CD4-positive, alpha-beta T cell treated with Interleukin-4 for 4 hours (primary cell): ENCODE measurements at regions not wholly inside any gene's neighbourhood (a gene's known extent, or its start where the extent isn't known, plus 50 kb on each side); places are given as distances from the start of the nearest gene placed in this dataset.

ENCODE experiments used
- DNase-seq: peaks from one replicate; pipeline ENCODE4 v3.0.0-alpha.2; 2020

GRCh38 chr7:47724335-47724982, 142.5 kb upstream of the TNS3 start:
- DNase-seq: no peak

DNA sequence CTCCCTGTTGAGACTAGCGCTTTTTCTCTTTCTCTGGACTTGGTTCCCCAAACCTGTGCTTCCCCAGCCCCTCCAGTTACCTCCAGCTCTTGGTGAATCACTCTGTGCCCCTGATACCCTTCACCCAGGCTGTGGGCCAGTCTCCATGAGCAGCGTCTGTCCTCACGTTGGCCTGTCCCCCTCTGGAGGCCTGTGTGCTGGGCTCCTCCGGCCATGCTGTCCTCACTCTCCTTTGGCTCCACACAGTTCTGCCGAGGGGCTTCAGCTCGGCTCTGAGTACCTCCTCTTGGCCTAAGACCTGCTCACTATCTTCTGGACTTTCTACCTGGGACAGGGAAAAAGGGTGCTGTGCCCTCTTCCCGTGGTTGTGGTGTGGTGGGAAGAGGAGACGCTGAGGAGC, 140.2 kb upstream of the TNS3 start:
- no peak for DNase-seq

DNA sequence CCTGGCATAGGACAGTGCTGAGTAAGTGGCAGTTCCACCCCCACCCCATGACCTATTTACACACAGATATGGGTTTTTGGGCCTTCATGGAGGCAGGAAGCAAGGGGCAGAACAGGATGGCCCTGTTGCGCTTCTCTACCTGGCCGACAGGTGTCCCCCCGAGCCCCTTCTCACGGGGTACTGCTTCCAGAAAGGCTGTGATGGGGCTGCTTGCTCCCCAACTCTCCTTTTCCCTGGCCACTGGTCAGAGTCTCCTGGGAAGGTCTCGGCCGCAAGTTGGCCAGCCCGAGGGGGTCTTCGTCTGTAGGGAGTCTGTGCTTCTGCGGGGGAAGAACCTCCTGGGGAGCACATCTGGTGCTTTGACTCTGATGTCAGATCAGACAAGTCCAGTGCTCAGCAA, 139.8 kb upstream of the TNS3 start:
- DNase-seq: no peak

GRCh38 chr7:47720907-47721244, 139.0 kb upstream of the TNS3 start:
- DNase-seq: no peak

GRCh38 chr7:47720141-47720906, 138.4 kb upstream of the TNS3 start:
- no peak for DNase-seq

- DNase-seq: no peak
Observed at GRCh38 chr7:47719675-47720074, 137.8 kb upstream of the TNS3 start.

GRCh38 chr7:47715631-47716068, 133.7 kb upstream of the TNS3 start:
- no peak for DNase-seq

DNA sequence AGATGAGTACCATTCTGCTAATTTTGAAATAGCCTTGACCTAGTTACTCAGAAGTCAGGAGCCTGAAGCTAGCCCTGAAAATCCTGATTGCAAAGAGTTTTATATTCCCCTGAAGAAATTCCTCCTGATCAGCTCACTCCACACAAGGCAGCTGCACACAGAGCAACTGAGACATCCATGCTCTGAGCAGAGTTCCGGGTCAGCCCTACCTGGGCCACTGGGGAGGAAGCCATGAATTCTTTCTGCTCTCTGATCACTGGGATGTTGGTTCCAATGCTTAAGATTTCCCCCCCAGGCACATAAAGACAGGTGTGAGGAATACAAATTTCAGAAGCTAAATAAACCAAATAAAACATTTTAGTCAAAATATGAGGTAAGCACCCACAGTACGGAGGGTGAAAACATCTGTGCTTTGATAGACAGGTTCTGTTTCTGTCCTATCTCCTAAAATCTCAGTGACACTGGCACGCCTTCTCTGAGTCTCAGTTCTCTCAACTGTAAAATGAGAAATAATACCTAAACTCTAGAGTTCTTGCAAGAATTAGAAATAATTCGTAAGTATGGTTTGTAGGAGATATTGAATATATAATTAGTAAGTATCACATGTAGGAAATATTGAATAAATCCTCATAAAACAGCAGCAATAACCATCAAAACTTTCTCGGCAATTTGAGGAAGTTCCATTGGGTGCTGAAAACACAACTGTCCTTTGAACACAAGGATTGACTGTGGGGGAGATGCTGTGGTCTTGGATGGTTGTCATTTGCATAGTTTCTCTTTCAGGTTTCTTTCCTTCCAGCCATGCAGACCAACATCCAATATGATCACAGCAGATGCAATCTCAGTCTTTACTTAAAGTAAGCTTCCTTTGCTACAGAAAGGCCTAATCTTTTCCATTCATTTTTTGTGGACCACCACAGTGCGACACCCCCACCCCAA, 133.0 kb upstream of the TNS3 start:
- DNase-seq: no peak

DNA sequence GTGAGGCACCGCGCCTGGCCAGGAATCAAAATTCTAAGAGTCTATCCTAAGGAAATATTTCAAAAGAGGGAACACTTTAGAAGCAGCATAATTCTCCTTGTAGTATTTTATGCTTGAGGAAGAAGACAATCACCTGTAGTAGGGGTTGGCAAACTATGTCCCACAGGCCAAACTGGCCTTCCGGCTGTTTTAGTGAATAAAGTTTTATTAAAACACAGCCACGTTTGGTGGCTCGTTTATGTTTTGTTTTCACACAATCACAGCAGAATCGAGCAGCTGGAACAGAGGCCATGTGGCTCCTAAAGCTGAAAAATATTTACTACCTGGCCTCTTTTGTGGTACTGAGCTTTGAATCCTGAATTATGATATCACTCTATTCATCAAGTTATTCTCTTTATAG, 131.7 kb upstream of the TNS3 start:
- DNase-seq: no peak

DNA sequence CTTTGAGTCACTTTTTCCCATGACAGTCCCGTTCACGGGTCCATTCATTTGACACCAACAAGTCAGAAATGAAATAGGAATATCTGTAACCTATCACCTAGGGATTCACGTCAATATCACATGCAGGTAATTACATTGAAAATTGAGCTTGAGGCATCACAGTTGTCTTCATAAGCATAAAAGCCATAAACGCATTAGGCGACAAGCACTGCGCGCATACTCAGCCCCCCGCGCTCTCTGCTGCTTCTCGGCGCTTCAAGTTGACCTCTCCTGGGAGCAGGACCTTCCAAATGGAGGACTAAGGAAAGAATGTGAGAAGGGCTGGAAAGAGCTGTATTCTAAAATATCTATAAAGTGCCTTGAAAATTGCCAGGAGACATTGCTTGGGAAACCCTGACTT, 130.5 kb upstream of the TNS3 start:
- no peak for DNase-seq

- DNase-seq: no peak
Observed at GRCh38 chr7:47711776-47712175, 129.9 kb upstream of the TNS3 start.

- no peak for DNase-seq
Observed at GRCh38 chr7:47710201-47710935, 128.5 kb upstream of the TNS3 start.

GRCh38 chr7:47709451-47709850, 127.5 kb upstream of the TNS3 start:
- DNase-seq: no peak

DNA sequence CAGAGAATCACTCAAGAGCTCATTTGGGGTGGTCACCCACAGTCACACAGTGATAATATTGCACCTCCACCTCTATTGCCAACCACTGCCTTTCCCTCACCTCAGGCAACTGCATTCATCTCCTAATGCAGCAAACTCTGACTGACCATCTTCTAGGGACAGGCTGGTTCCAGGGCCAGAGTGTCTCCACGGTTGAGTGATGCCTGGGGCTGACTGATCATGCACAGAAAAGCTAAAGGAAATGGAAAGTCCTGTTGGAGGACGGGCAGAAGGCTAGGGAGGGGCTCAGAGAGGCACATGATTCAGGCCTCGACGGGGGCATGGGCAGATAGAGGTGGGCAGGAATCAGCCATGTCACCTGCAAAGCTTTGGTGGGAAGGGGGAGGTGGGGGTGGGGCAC, 127.1 kb upstream of the TNS3 start:
- no peak for DNase-seq

GRCh38 chr7:47707583-47707982, 125.7 kb upstream of the TNS3 start:
- no peak for DNase-seq

DNA sequence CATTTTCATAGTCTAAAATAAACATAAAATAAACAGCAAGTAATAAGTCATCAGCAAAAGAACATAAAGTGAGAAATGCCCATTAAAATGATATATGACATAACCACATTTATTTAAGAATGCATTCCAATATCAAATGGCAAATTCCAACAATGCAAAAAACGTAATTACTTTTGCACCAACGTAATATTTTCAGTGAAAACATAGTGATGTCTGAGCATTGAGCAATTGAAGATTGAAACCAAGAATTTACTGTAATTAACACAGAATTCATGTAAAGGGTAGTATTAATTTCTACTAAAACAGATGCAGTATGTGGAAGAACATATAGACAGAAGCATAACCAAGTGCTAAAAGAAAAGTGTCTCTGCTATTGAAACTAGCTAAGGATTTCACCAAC, 123.0 kb upstream of the TNS3 start:
- no peak for DNase-seq

DNA sequence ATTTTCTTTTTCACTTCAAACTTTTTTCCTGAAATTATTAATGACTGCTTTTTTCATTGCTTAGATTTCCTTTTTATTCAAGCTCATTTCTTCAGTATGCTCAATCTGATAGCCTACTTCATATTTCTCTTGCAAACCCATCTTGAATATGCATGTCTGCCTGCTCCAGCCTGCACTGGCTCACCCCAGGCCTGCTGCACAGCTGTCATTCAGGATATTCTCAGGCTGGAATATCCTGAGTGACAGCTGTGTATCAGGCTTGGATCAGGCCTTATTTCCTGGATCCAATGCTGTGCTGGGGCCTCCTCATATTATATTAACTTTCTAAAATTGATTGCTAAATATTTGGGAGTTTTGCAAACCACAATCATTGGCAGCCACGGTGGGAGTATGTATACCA, 120.2 kb upstream of the TNS3 start:
- DNase-seq: no peak

DNA sequence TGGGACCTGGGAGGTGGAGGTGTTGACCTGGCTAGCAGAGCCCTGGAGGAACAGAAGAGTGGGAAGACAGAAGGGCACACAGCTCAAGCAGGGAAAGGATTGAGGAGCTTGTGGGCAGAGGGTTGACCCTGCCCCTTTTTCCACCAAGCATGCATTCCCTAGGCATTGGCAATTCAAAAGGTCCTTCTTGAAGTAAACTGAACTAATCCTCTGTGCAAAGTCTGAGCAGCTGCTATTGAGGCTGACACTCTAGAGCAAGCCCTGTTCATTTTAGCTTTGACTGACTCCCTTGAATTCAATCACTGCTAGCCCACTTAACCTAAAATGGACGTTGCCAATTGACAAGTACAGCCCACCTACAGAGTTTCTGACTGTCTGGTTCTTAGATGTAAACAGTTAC, 116.5 kb upstream of the TNS3 start:
- DNase-seq: no peak

GRCh38 chr7:47697543-47697942, 115.6 kb upstream of the TNS3 start:
- no peak for DNase-seq

GRCh38 chr7:47696152-47696710, 114.3 kb upstream of the TNS3 start:
- no peak for DNase-seq

- DNase-seq: no peak
Observed at GRCh38 chr7:47693216-47693615, 111.3 kb upstream of the TNS3 start.

GRCh38 chr7:47691988-47692387, 110.1 kb upstream of the TNS3 start:
- DNase-seq: no peak
